OCI-LY7 (cell line): ENCODE measurements at regions not wholly inside any gene's neighbourhood (a gene's known extent, or its start where the extent isn't known, plus 50 kb on each side); places are given as distances from the start of the nearest gene placed in this dataset.

Experiments used
- BruUV-seq: library from RNA; stranded (reverse); fragments of 400-500 nt; replicated peaks from 2 replicates; lab custom pipeline; 2021; lab: Mats Ljungman, UMichigan
- CTCF ChIA-PET: fragments of 300-600 bp; sonication (Branson Sonifier 250); formaldehyde crosslinking; loops from one replicate; lab custom pipeline; 2022; ENCODE audit warnings: antibody characterized with exemption; ENCODE audit not compliant: unreplicated experiment; lab: Charles Lee
- POLR2A ChIA-PET: fragments of 300-600 bp; sonication (Branson Sonifier 250); formaldehyde crosslinking; loops from one replicate; lab custom pipeline; 2022; ENCODE audit warnings: antibody characterized with exemption; lab: Charles Lee
- DNase-seq: peaks from one replicate; pipeline ENCODE4 v3.0.0-alpha.2; 2015; ENCODE audit warnings: low spot score
- H2AFZ ChIP-seq: fragments of 200-600 bp; sonication (generic), shearing (Covaris generic); 2 replicates; pipeline ENCODE4 v1.6.1; 2014; ENCODE audit warnings: mild to moderate bottlenecking, antibody characterized with exemption, low read length, moderate library complexity
- H3K27ac ChIP-seq: fragments of 200-600 bp; sonication (generic); 2 replicates; pipeline ENCODE4 v1.5.1; 2014; ENCODE audit warnings: mixed run types, low read depth, mild to moderate bottlenecking, moderate library complexity, low read length, inconsistent platforms; ENCODE audit not compliant: poor library complexity, severe bottlenecking
- H3K36me3 ChIP-seq: fragments of 200-600 bp; sonication (generic); 2 replicates; pipeline ENCODE4 v1.6.1; 2014; ENCODE audit warnings: mild to moderate bottlenecking, antibody characterized with exemption, low read length, moderate library complexity, mixed read lengths; ENCODE audit not compliant: insufficient read depth
- H3K4me1 ChIP-seq: fragments of 200-600 bp; sonication (generic); 2 replicates; pipeline ENCODE4 v1.5.1; 2014; ENCODE audit warnings: mild to moderate bottlenecking, low read length; ENCODE audit not compliant: insufficient read depth, poor library complexity, severe bottlenecking
- H3K4me2 ChIP-seq: fragments of 200-600 bp; sonication (generic); 2 replicates; pipeline ENCODE4 v1.6.1; 2014; ENCODE audit warnings: mild to moderate bottlenecking, low read length
- H3K4me3 ChIP-seq: fragments of 200-600 bp; sonication (generic); 2 replicates; pipeline ENCODE4 v1.5.1; 2014; ENCODE audit warnings: mild to moderate bottlenecking, low read depth, low read length; ENCODE audit not compliant: poor library complexity, severe bottlenecking
- H3K79me2 ChIP-seq: fragments of 200-600 bp; sonication (generic); 2 replicates; pipeline ENCODE4 v1.6.1; 2016; ENCODE audit warnings: low read depth, mild to moderate bottlenecking, low read length, moderate library complexity, mixed read lengths; ENCODE audit not compliant: insufficient read depth
- H3K9me2 ChIP-seq: fragments of 200-600 bp; sonication (generic); 2 replicates; pipeline ENCODE4 v1.6.1; 2016; ENCODE audit warnings: mild to moderate bottlenecking, low read length, mixed read lengths; ENCODE audit not compliant: insufficient read depth
- H3K9me3 ChIP-seq: fragments of 200-600 bp; sonication (generic); 2 replicates; pipeline ENCODE4 v1.6.1; 2014; ENCODE audit warnings: mild to moderate bottlenecking, mixed run types, low read length, mixed read lengths
- H4K20me1 ChIP-seq: fragments of 200-600 bp; sonication (generic); 2 replicates; pipeline ENCODE4 v1.6.1; 2014; ENCODE audit warnings: mild to moderate bottlenecking, antibody characterized with exemption, low read length, moderate library complexity, mixed read lengths; ENCODE audit not compliant: insufficient read depth
- EZH2phosphoT487 ChIP-seq: fragments of 200-600 bp; sonication (generic); IDR thresholded peaks from 2 replicates; pipeline ENCODE4 v1.6.1; 2018; ENCODE audit warnings: low read depth, borderline replicate concordance, mild to moderate bottlenecking, mixed run types, antibody characterized with exemption, low read length, moderate library complexity, mixed read lengths
- intact Hi-C: fragments of 100-400 bp; cut with micrococcal nuclease; formaldehyde crosslinking; loops from one replicate; pipeline ENCODE4 v1.10.0; 2022; ENCODE audit not compliant: unreplicated experiment
- TF ChIP-seq, protein P1 (sequence below): fragments of 200-600 bp; sonication (generic); conservative IDR thresholded peaks from 2 replicates; pipeline ENCODE4 v1.5.1; 2014; ENCODE audit warnings: mild to moderate bottlenecking, antibody characterized with exemption, low read length, moderate library complexity, mixed read lengths

DNA sequence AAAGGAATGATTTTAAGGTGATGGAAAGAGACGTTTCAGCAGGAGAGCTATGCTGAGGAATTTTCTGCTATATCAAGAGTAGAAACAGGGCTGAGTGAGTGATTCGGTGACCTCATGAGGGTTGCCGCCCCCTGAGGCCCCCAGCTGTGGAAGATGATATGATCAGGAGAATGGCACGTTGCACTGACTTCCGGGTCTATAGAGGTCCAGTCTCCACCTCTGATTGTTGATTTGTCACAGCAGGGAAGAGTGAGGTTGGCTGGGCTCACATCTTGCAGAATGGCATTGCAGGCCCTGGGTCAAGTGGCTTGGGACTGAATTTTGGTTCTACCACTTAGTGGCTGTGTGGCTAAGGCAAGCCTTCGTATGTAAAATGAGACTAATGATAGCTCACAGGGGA, 205.1 kb downstream of the SNX19 start:
- Histone ChIP-seq H3K27ac (no peak overlapping the region), H4K20me1 (no peaks in the 10 kb centered on the region), H2AFZ (no peak overlapping the region), H3K9me3 (no peaks in the 10 kb centered on the region), H3K79me2 (no peaks in the 10 kb centered on the region), H3K9me2 (no peaks in the 10 kb centered on the region), H3K4me1 (no peaks in the 10 kb centered on the region), H3K4me2 (no peak overlapping the region), H3K4me3 (no peak overlapping the region), H3K36me3 (no peaks in the 10 kb centered on the region)
- TF ChIP-seq, protein P1, sequence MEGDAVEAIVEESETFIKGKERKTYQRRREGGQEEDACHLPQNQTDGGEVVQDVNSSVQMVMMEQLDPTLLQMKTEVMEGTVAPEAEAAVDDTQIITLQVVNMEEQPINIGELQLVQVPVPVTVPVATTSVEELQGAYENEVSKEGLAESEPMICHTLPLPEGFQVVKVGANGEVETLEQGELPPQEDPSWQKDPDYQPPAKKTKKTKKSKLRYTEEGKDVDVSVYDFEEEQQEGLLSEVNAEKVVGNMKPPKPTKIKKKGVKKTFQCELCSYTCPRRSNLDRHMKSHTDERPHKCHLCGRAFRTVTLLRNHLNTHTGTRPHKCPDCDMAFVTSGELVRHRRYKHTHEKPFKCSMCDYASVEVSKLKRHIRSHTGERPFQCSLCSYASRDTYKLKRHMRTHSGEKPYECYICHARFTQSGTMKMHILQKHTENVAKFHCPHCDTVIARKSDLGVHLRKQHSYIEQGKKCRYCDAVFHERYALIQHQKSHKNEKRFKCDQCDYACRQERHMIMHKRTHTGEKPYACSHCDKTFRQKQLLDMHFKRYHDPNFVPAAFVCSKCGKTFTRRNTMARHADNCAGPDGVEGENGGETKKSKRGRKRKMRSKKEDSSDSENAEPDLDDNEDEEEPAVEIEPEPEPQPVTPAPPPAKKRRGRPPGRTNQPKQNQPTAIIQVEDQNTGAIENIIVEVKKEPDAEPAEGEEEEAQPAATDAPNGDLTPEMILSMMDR = no peak
- TF ChIP-seq EZH2phosphoT487 = no peak
- intact Hi-C loops = no loop called here
- ChIA-PET CTCF (no interaction called here), POLR2A (interaction anchor here (0.6 kb wide), 2 partner anchors 15 to 138 kb away, joined by 3 read pairs; no protein-coding TSS in a partner anchor)
- no peak for DNase-seq
- BruUV-seq = no TSS peak

DNA sequence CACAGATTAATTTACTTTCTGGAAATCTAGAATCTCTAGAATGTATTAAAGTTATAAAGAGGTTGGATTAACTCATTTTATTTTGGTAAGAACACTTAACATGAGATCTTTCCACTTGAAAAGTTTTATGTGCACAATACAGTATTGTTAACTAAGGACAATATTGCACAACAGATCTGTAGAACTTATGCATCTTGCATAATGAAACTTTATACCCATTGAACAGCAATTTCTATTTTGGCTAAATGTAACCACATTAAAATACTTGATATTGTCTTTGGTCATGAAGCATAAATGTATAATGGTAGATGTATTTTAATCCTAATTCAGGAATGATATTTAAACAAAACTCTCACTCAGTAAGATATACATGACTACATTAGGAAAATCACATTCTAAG, 203.8 kb downstream of the SNX19 start:
- BruUV-seq = no TSS peak
- H2AFZ ChIP-seq = no peak overlapping the region
- no peaks in the 10 kb centered on the region for H3K36me3 ChIP-seq
- no peak for TF ChIP-seq EZH2phosphoT487
- TF ChIP-seq, protein P1 = no peak
- no peak overlapping the region for H3K4me3 ChIP-seq
- no peaks in the 10 kb centered on the region for H3K9me3 ChIP-seq
- no peak overlapping the region for H3K4me2 ChIP-seq
- POLR2A ChIA-PET = interaction anchor here (0.7 kb wide), 1 partner anchor 26 kb away, joined by 3 read pairs; no protein-coding TSS in a partner anchor
- H3K79me2 ChIP-seq = no peaks in the 10 kb centered on the region
- intact Hi-C loops = no loop called here
- no peak for DNase-seq
- no peaks in the 10 kb centered on the region for H4K20me1 ChIP-seq
- H3K4me1 ChIP-seq = no peaks in the 10 kb centered on the region
- H3K27ac ChIP-seq = no peak overlapping the region
- no peaks in the 10 kb centered on the region for H3K9me2 ChIP-seq
- CTCF ChIA-PET = no interaction called here

DNA sequence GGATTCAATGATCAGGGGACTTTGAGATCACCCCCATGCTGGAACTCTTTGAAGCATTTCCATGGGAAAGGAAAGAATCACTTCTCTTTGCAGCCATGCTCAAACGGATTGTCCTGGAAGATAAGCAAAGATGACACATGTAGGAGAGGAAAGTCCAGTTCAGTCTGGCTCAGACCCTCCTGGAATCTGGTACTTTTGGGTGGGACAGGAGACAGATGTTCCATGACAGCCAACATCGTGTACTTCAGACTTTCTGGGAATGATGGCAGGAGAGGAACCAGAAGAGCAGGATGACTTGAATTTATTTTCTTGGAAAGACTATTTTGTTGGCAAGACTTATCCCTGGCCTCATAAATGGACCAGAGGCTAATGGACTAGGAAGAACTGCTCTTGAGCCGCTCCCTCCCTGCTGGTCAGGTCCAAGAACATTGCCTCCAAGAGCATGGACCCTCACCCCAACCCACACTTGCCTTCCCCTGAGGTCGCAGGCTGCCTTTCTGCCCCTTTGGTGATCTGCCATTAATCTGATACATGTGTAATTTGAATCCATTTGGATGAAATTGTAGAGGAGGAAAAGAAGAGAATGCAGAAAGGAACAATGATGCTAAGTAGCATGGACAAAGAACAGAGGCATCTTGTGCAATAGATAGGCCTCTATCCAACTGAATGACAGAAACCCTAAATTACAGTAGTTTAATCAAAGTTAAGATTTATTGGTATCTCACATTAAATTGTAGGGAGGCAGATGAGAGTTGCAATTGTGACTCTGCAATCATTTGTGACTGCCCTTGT, 201.0 kb downstream of the SNX19 start:
- H2AFZ ChIP-seq = no peak overlapping the region
- no peak overlapping the region for H3K4me3 ChIP-seq
- H3K79me2 ChIP-seq = no peaks in the 10 kb centered on the region
- TF ChIP-seq EZH2phosphoT487 = no peak
- TF ChIP-seq, protein P1 = no peak
- H3K9me2 ChIP-seq = no peaks in the 10 kb centered on the region
- H3K36me3 ChIP-seq = no peaks in the 10 kb centered on the region
- no peaks in the 10 kb centered on the region for H3K9me3 ChIP-seq
- H4K20me1 ChIP-seq = no peaks in the 10 kb centered on the region
- no peak overlapping the region for H3K4me2 ChIP-seq
- ChIA-PET CTCF (no interaction called here), POLR2A (no interaction called here)
- no peak overlapping the region for H3K27ac ChIP-seq
- H3K4me1 ChIP-seq = no peaks in the 10 kb centered on the region
- BruUV-seq = no TSS peak
- intact Hi-C loops = no loop called here
- no peak for DNase-seq
